Neutrophil (primary cell): ENCODE measurements at regions not wholly inside any gene's neighbourhood (a gene's known extent, or its start where the extent isn't known, plus 50 kb on each side); places are given as distances from the start of the nearest gene placed in this dataset.

Experiments used
- H3K27ac ChIP-seq: fragments of 200-600 bp; sonication (generic); 2 replicates; pipeline ENCODE4 v1.5.1; 2016; ENCODE audit warnings: mild to moderate bottlenecking, moderate library complexity
- H3K27me3 ChIP-seq: fragments of 200-600 bp; sonication (generic); 2 replicates; pipeline ENCODE4 v1.6.0; 2016; ENCODE audit warnings: mild to moderate bottlenecking
- H3K36me3 ChIP-seq: fragments of 200-600 bp; sonication (generic); 2 replicates; pipeline ENCODE4 v1.5.1; 2017
- H3K4me1 ChIP-seq, 2 experiments: fragments of 200-600 bp in 1 of 2; sonication (generic) in 1 of 2; 1 replicate in 1 of 2; 2 replicates in 1 of 2; pipeline versions ENCODE4 v1.5.1 to v1.6.1; 2013 to 2016; ENCODE audit warnings: low read depth in 1 of 2, low read length in 1 of 2, mild to moderate bottlenecking in 1 of 2, moderate library complexity in 1 of 2; ENCODE audit not compliant: control insufficient read depth in 1 of 2, insufficient read depth in 1 of 2
- H3K4me3 ChIP-seq, 2 experiments: fragments of 200-600 bp in 1 of 2; sonication (generic) in 1 of 2; 1 replicate in 1 of 2; 2 replicates in 1 of 2; pipeline ENCODE4 v1.5.1; 2013 to 2016; ENCODE audit warnings: low read depth in 1 of 2, low read length in 1 of 2, mild to moderate bottlenecking in 1 of 2, moderate library complexity in 1 of 2
- H3K9me3 ChIP-seq: fragments of 200-600 bp; sonication (generic); 2 replicates; pipeline ENCODE4 v1.5.1; 2016
- TF ChIP-seq, protein P1 (sequence below): fragments of 200-600 bp; sonication (generic); IDR thresholded peaks from 2 replicates; pipeline ENCODE4 v1.5.1; 2016; ENCODE audit warnings: antibody characterized with exemption

DNA sequence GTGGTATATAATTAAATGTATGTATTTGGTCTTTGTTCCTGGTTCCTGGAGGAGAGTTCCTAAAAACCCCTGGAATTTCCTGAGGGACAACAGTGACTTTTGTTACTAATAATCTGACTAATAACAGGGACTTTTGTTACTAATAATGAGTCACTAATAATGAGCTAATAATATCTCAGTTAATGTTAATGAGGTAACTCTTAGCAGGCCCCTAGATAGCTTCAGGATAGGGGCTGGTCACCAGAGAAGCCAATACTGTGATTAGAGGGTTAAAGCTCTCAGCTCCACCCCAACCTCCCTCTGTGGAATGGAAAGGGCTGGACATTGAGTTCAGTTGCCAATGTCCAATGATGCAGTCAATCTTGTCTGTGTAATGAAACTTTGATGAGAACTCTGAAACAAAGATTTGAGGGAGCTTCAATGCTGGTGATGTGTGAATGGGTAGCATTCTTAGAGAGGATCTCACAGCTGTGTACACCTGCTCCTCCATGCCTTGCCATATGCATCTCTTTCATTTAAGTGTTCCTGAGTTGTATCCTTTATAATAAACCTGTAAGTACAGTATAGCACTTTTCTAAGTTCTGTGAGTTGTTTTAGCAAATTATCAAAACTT, 1431.4 kb upstream of the TENM4 start:
- TF ChIP-seq, protein P1, sequence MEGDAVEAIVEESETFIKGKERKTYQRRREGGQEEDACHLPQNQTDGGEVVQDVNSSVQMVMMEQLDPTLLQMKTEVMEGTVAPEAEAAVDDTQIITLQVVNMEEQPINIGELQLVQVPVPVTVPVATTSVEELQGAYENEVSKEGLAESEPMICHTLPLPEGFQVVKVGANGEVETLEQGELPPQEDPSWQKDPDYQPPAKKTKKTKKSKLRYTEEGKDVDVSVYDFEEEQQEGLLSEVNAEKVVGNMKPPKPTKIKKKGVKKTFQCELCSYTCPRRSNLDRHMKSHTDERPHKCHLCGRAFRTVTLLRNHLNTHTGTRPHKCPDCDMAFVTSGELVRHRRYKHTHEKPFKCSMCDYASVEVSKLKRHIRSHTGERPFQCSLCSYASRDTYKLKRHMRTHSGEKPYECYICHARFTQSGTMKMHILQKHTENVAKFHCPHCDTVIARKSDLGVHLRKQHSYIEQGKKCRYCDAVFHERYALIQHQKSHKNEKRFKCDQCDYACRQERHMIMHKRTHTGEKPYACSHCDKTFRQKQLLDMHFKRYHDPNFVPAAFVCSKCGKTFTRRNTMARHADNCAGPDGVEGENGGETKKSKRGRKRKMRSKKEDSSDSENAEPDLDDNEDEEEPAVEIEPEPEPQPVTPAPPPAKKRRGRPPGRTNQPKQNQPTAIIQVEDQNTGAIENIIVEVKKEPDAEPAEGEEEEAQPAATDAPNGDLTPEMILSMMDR: no peak
- Histone ChIP-seq H3K36me3 (no peaks in the 10 kb centered on the region), H3K4me3 (no peak overlapping the region), H3K27ac (no peak overlapping the region), H3K9me3 (no peaks in the 10 kb centered on the region), H3K4me1 (no peaks in the 10 kb centered on the region), H3K27me3 (no peaks in the 10 kb centered on the region)

DNA sequence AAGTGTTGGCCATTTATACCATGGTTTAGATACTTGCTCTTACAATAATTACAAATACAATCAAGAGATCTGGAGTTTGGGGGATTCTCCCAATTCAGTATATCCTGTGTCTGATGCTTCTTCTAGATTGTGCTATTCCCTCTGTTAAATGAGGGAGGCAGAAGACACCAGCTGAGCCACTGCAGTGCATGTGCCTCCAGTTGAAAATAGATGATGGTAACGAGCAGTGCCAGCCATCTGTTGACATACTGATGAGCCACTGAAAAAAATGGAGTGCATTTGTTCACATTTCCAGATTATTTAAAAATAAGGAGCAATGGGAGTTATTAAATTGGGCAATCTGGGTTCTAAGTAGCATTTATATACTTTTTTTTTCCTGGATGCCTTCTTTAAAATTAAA, 1428.0 kb upstream of the TENM4 start:
- Histone ChIP-seq H3K36me3 (no peaks in the 10 kb centered on the region), H3K9me3 (no peaks in the 10 kb centered on the region), H3K4me3 (no peak overlapping the region), H3K27ac (no peak overlapping the region), H3K27me3 (no peaks in the 10 kb centered on the region), H3K4me1 (no peaks in the 10 kb centered on the region)
- TF ChIP-seq, protein P1: no peak

DNA sequence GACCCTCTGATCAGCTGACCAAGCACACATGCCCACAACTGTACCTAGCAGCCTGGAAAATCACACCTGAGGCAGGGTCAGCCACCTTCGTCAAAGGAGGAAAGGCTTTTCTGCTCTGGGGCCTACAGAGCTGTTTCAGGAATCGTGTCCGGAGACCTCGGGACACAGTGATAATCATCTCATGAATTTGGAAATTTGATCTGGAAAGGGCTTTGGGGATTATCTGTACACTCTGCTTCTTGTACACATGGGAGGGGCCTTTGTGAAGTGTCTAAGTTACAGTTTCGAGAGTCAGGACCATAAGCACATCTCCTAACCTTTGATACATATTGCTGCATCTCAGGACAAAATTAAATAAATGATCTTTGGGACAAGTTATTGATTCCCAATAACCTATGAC, 1421.2 kb upstream of the TENM4 start:
- TF ChIP-seq, protein P1: no peak
- no peaks in the 10 kb centered on the region for H3K36me3 ChIP-seq
- H3K4me1 ChIP-seq: no peaks in the 10 kb centered on the region
- H3K27ac ChIP-seq: no peak overlapping the region
- no peaks in the 10 kb centered on the region for H3K9me3 ChIP-seq
- no peaks in the 10 kb centered on the region for H3K27me3 ChIP-seq
- H3K4me3 ChIP-seq: no peak overlapping the region

DNA sequence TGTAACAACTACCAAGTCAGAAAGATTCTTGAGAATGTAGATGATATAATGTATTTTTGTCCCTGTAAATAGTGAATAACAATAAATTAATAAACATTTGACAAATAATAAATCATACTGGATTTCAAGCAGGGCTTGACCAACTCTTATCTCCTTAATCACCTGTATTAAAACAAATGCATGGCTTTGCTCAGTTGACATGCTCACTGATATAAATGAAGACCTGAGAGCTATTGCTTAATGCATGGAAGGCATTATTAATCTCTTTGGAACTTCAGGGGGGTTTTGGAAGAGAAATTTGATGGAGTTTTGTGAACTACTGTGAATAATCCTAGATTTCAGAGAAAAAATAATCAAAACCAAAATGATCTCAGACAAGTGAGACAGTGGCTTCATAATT, 1420.4 kb upstream of the TENM4 start:
- H3K9me3 ChIP-seq: no peaks in the 10 kb centered on the region
- TF ChIP-seq, protein P1: no peak
- no peaks in the 10 kb centered on the region for H3K4me1 ChIP-seq
- no peaks in the 10 kb centered on the region for H3K36me3 ChIP-seq
- H3K4me3 ChIP-seq: no peak overlapping the region
- no peaks in the 10 kb centered on the region for H3K27me3 ChIP-seq
- no peak overlapping the region for H3K27ac ChIP-seq

DNA sequence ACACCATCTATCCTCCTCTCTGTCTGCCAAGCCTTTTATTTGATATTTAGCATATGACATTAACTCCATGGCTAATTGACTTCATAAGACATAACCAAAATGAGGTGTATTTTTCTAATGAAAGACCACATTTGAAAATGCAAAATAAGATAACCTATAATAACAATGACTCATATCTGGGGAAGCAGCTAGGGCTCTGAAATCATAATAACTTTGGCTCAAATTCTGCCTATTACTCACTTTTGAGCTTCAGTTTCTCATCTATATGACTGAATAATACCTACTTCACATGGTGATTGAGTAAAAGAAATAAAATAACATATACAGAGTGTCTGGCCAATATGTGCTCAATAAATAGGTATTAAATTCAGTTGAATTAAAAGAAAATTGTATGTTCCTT, 1419.8 kb upstream of the TENM4 start:
- Histone ChIP-seq H3K36me3 (no peaks in the 10 kb centered on the region), H3K4me1 (no peaks in the 10 kb centered on the region), H3K27me3 (no peaks in the 10 kb centered on the region), H3K4me3 (no peak overlapping the region), H3K9me3 (no peaks in the 10 kb centered on the region), H3K27ac (no peak overlapping the region)
- TF ChIP-seq, protein P1: no peak

DNA sequence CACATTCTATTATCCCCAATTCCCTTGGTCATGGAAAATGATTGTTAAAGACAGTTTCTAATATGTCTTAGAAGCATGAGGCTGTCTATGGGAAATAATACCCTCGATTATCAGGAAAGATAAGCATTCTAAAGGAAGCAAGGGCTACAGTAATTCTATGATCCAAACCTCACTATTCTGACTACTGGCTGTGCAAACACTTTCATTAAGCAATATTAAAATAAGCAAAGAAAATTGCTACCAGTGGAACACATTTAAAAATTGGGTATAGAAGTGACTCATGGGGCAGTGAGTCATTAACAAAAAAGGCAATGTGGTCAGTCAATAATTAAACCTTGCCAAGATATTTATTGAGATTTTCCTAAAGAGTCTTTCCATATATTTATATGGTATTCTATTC, 1415.2 kb upstream of the TENM4 start:
- H3K9me3 ChIP-seq: no peaks in the 10 kb centered on the region
- TF ChIP-seq, protein P1: no peak
- no peaks in the 10 kb centered on the region for H3K4me1 ChIP-seq
- H3K36me3 ChIP-seq: no peaks in the 10 kb centered on the region
- H3K27ac ChIP-seq: no peak overlapping the region
- H3K27me3 ChIP-seq: no peaks in the 10 kb centered on the region
- H3K4me3 ChIP-seq: no peak overlapping the region
